HG02588 (cell line): ENCODE measurements at regions not wholly inside any gene's neighbourhood (a gene's known extent, or its start where the extent isn't known, plus 50 kb on each side); places are given as distances from the start of the nearest gene placed in this dataset.

ENCODE experiments used
- ATAC-seq: cut with Tn5 transposase; IDR thresholded peaks from one replicate; pipeline ENCODE4 v1.9.1; 2021; ENCODE audit warnings: mild to moderate bottlenecking, moderate library complexity; ENCODE audit not compliant: unreplicated experiment

DNA sequence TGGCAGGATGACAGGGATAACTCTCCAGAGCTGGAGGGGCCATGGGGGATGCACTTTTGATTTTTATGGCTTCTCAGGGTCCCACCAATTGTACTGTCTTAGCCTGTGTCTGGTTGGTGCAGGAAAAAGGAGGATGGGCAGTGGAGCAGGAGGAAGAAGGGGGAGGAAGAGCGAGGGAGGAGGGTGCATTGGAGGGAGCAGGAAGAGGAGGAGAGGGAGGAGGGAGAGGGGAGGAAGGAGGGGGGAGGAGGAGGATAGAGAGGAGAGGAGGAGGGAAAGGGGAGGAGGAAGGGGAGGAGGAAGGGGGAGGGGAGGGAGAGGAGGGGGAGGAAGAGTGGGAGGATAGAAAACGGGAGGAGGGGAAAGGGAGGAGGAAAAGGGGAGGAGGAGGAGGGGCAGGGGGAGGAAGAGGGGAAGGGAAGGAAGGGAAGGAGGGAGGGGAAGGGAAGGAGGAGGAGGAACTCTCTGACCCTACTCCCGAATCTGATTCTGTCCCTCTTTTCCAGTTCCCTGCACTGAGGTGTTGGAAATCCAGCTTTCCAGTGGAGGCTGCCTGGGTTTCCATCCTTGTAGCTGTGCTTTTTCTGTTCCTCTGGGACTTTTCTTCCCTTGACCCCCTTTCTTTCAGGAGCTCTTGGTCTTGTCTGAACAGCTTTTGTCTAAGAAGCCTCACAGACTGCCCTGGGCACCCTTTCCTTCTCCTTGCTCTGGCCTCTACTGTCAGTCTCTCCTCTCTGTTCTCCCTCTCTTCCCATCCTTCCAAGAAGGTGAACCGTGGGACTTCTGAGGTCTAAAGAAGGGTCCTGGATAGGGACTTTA is 149.4 kb downstream of the DHX35 start:
- ATAC-seq = no peak

DNA sequence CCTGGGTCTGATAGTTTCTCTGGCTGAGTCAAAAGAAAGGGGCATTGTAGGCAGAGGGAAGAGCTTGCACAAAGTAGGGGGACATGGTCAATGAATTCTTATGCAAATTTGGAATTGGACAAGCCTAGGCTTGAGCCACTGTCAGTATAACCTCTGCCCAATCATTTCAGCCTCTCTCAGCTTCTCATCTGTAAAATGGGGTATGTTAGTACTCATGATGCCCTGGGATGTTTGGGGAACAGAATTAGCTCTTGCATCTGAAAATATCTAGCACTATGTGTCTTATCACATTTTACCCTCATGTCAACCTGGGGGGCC is 148.6 kb downstream of the DHX35 start:
- no peak for ATAC-seq

DNA sequence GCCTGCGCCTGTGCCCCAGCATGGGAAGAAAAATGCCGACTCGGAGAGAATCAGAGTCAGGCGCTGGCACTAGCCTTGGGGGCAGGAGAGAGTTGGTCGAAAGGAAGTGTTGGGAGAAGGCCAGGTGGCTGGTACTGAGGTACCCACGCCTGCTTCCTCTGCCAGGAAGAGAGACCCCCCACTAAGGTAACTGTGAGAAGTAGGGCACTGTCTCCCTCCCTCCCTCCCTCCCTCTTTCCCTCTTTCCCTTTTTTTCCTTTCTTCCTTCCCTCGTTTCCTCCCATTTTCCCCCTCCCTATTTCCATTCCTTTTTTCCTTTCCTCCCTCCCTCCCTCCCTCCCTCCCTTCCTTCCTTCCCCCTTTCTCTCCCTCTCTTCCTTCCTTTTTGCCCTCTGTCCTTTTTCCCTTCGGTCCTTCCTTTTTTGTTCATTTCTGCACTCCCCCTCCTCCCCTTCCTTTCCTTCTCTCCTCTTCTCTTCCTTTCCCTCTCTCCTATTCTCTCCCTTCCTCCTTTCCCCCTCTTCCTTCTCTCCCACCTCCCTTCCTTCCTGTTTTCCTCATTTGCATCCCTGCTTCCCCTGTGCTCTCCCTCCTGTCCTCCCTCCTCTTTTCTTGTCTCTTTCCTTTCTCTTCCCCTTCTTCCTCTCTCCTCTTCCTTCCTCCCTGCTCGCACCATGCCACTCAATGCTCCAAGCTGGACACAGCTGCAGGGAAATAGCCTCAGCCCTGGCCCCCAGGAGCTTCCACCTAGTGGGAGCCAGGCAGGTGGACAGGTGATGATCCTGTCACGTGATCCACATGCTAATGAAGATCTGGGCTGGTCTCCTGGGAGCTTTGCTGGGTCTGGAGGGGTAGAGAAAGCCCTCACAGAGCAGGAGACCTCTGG is 148.0 kb downstream of the DHX35 start:
- ATAC-seq = no peak

DNA sequence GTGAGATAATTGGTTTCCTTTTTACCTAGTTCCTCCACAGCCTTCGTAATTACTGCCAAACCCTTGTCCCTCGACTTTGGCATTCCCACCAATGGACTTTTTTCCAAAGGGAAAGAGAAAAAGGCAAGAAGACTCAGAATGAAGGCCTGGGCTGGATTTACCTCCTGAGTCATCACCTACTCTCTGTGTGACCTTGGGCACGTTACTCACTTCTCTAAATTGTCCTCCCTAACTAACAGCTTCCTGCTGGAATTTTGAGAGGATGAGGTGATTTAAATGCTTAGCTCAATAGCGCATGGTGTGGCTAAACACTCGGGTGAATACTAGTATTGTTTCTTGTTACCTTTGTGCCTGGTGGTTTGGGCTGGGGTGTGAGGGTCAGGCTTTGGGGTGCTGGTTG is 146.6 kb downstream of the DHX35 start:
- no peak for ATAC-seq

DNA sequence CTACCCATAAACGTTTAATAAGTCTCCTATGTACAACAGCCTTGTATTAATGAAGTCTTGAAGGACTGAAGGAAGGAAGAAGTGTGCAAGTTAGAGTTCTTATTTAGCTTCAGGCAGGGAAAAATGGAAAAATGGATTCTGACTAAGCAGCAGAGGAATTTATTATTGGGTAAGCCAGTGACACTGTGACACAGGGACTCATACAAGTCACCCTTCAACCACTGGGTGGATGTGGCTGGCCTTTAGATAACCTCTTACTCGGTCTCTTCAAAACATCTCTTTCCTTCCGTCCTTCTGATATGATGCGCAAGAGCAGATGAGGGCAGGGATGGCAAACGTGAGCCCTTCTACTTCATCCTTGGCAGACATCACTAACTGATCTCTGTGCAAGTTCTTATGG is 145.6 kb downstream of the DHX35 start:
- no peak for ATAC-seq

DNA sequence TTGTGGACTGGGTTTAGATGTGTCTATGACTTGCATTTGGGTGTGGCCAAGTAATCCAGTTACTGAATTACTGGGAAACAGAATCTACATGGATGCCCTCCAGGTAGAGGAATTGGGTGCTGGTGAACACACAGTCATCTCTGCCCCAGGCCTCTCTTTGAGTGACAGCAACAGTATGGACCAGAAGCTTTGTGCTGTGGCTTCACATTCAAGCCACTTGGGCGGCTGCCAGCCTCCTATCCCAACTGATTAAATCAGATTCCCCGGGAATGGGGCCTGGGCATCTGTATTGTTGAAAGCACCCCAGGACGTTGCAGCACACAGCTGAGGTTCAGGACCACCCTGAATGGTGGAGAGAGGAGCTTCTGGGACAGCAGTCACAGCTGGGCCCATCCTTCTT is 144.6 kb downstream of the DHX35 start:
- ATAC-seq = no peak

DNA sequence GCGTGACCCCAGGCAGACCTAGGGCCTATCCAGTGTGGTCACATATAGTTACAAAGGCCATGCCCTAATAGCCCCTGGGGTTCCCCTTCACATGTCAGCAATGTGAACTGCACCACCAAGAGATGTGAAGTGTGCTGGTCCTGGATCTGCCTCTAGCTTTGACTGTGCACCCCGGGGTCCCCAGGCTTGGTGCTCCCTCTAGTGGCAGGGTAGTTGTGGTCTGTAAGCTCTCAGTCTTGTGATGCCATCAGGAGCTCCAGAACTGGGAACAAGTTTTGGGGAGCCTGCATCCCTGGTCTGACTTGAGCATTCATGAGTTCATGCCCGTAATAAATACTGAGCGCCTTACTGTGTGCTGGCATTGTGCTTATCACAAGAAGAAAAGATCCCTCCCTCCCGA is 143.4 kb downstream of the DHX35 start:
- no peak for ATAC-seq

DNA sequence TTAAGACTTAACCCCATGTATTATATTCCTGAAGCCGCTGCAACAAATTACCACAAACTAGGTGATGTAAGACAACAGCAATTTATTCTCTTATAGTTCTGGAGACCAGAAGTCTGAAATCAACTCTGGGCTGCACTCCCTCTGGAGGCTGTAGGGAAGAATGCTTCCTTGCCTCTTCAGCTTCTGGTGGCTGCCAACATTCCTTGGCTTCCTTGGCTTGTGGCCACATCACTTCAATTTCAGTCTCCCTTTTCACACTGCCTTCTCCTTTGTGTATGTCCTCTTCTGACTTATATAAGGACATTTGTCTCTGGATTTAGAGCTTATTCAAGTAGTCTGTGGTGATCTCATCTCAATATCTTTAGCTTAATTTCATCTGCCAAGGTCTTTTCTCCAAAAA is 141.6 kb downstream of the DHX35 start:
- no peak for ATAC-seq

DNA sequence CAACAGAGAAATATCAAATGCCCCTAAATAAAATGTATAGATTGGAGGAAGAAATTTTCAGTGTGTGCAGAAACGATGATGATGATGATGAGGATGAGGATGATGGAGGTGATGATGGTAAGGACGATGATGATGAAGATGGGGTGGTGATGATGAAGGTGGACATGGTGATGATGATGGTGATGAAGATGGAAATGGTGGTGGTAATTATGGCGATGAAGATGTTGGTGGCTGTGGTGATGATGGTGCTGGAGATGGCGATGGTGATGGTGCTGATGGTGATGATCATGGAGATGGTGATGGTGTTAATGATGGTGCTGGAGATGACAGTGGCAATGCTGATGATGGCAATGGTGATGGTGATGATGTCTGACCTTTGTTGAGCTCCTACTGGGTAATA is 141.2 kb downstream of the DHX35 start:
- ATAC-seq = no peak

DNA sequence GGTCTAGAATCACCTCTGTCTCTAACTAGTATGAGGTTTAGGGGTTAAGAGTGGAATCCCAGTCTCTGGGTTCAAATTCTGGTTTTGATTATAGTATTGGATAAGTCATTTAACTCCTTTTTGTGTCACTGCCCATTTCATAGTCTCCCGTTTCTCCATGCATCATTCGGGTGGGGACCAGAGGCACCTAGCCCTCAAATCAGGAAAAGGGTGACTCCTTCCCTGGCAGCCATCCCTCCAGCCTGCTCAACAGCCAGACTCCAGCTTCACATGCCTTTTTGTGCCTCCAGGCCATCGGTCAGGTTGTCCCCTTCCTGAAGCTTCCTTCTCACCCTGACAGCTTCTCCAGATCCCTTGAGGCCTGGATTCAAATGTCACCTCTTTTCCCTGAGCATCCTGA is 139.8 kb downstream of the DHX35 start:
- no peak for ATAC-seq

DNA sequence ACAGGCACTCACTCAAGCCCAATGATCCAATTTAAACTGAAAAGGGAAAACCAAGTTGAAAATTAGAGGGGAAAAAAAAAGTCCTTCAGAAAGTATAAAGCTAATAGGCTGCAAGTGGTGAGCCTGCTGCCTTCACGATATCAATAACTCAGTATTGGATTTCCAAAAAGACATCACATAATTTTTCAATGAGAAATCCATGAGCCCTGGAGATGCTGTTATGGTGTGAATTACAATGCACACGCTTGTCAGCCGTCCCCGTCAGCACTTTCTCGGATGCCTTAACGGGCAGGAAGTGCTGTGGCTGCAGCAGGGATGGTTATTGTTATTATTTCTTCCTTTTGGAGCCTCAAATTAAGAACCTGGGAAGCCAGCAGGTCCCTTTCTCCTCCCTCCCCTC is 138.5 kb downstream of the DHX35 start:
- no peak for ATAC-seq

DNA sequence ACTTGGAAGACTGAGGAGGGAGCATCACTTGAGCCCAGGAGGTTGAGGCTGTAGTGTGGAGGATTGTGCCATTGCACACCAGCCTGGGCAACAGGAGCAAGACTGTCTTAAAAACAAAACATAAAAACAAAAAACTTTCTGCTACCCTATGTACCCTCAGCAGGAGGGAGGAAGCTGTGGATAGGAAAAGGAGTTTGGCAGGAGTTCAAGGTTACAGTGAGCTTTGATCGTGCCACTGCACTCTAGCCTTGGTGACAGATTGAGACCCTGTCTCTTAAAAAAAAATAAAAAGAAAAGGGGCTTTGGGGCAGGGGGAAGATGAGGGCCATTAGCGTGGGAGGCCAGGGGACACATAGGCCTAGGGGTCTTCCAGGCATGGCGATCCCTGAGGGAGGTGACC is 135.7 kb downstream of the DHX35 start:
- ATAC-seq = no peak

DNA sequence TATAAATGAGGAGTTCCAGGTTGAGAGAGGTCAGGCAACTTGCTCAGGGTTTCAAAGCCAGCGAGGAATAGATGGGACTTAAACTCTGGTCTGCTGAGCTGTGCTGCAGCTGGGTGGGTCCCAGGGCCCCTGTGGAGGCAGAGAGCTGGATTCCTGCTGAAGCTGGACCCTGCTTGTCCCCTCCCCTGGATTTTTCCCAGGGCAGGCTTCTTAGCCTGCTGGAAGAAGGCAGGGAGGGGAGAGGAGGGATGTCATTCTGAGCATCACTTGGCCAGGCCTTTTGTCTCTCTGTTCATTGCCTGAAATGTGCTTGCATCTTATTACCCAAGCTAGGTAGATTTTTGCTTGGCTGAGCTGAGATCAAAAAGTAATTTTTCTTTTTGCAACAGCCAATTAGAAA is 133.7 kb downstream of the DHX35 start:
- ATAC-seq = no peak

DNA sequence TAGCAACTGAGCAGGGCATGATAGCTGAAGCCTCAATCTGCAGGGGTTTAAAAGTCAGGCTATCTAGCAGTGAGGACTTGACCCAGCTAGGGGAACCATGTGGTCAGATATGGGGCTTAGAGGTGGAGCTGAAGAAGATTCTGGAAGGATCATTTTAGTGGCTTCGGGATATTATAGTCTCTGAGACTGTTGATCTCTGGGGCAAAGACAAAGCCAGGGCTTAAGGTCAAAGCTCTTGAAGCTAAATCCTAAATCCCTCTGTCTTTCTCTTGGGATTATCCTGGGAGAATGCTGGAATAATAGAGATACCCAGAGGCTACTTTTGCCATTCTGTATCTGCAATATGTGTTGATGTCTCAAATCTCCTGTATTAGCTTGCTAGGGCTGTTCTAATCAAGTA is 132.2 kb downstream of the DHX35 start:
- no peak for ATAC-seq

DNA sequence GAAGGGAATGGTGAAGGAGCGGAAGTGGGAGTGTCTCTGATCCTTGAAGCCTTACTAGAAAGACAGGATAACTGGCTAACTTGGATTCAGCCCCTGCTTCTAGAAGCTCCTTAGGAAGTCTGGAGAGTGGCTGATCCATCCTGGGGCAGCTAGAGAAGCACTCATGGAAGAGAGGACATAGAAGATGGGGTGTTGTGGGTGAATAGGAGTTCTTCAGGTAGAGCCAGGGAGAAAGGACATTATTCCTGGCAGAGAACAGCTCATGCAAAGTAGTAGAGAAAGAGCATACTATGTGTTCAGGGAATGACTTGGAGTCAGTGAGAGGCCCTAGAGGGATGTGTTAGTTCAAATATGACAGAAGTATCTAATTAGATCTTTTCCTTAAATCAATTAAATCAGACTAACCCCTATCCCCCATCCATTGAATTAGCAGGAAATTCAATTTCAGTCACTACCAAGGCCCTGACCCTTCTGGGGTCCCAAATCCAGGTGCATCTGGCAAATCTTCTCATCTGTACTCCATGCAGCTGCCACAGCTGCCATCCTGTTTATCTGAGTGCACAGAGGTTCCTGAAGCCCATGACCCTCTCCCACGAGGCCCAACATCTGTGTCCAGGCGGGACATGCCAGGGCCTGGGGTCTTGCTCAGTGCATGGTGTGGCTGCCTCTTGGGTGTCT is 130.7 kb downstream of the DHX35 start:
- ATAC-seq = no peak

DNA sequence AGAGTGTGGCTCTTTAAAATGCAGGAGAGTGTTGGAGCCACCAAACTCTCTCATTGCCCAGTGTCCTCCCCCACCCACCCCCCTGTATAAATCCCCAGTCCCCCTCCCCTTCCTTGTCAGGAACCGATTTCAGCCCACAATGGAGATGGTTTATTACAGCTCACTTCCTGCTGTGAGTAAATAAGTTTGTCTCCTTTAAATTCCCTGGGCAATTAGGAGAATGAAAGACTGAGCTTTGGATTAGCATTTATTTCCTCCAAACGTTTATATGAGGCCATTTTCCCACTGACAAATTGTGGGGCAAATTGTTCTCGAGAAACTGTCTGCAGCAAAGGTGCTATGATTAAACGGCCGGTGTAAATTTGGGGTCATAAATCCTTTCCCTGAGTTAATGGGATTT is 128.8 kb downstream of the DHX35 start:
- no peak for ATAC-seq

DNA sequence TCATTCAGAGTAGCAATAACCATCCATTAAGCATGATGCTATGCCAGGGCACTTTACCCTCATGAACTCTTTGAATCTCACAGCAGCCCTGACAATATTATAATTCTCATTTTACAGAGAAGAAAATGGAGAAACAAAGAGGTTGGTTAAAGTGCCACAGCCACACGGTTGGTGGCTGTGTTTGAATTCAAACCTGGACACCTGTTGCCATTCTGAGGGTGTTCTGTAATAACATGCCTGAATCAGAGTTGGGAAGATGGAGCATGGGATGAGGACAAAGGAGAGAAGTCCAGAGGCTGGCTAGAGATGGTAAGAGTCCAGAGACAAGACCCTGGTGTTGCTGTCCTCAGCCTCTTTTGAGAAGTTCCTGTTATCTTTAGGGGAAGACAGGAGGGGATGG is 127.7 kb downstream of the DHX35 start:
- no peak for ATAC-seq
